SH-SY5Y (cell line): ENCODE measurements at regions not wholly inside any gene's neighbourhood (a gene's known extent, or its start where the extent isn't known, plus 50 kb on each side); places are given as distances from the start of the nearest gene placed in this dataset.

ENCODE experiments used
- GATA2 ChIP-seq: IDR thresholded peaks from 2 replicates; pipeline ENCODE4 v1.6.1; 2011; ENCODE audit warnings: mild to moderate bottlenecking, low read depth, low read length
- GATA3 ChIP-seq: IDR thresholded peaks from 2 replicates; pipeline ENCODE4 v1.6.1; 2011; ENCODE audit warnings: low read depth, mild to moderate bottlenecking, low read length, moderate library complexity

DNA sequence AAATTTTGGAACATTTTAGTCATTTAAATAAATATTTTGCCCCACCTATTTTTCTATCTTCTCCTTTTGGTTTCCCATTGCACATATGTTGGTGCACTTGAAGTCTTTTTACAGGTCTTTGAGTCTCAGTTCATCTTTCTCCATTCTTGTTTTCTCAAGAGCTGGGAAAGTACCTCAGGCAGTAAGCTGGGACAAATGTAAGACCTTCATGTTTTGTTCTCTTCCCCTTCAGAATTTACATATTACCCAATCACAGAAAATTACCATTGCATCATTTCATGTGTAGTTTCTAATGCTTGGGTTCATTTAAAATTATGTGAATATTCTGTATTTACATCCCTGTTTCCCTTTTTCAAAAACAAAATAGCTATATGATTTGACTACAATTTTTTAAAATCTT is 1150.0 kb upstream of the POT1 start:
- no peak for TF ChIP-seq GATA3
- TF ChIP-seq GATA2 = no peak

DNA sequence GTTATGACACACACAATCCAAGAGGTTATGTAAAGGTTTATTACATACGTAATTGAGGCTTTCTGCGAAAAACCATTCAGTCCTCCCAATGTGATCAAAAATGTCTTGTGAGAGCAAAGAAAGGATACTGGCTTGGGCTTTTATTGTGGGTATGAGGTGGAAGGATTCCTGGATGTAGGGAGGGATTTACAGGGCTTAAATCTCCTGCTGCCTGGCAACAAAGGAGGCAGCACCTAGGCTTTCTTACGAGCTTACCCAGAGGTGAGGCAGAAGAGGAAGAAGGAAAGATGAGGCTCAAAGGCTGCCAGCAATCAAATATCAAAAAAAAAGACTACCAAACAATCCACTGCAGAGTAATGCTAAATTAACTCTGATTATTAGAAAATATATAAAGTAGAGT is 1149.5 kb upstream of the POT1 start:
- TF ChIP-seq GATA3 = no peak
- no peak for TF ChIP-seq GATA2

DNA sequence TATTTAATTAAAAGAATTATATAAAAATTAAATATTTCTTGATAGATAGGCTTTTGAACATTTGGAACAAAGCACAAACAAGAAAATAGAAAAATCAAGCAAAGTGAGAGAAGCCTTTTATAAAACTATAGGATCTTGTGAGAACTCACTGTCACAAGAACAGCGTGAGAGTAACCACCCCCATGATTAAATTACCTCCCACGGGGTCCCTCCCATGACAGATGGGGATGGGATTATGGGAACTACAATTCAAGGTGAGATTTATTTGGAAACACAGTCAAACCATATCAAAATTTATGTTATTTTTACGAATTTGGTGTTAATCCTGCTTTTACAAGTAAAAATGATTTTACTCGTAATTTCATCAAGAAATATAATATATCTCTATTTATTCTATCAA is 1136.1 kb upstream of the POT1 start:
- no peak for TF ChIP-seq GATA3

DNA sequence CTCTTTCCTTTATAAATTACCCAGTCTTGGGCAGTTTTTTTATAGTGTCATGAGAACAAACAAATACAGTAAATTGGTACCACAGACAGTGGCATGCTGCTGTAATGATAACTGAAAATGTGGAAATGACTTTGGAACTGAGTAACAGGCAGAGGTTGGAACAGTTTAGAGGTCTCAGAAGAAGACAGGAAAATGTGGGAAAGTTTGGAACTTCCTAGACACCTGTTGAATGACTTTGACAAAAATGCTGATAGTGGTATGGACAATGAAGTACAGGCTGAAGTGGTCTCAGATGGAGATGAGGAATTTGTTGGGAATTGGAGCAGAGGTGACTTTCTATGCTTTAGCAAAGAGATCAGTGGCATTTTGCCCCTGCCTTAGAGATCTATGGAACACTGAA is 1128.4 kb upstream of the POT1 start:
- TF ChIP-seq GATA3 = no peak
- TF ChIP-seq GATA2 = no peak

DNA sequence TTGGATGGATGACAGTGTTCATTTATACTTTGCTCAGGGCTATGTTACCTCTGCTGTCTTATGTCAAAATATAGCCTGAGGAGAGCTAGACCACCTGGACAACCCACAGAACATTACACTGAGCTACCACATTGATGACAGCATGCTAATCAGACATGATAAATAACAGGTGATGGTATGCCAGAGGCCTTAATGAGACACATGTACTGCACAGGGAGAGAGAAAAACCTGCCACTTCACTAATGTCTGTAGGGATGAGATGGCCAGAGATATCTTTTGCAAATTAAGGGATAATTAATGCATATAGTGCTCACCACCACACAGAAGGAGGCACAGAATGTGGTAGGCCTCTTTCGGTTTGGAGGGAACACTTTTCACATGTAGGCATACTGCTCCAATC is 1122.6 kb upstream of the POT1 start:
- TF ChIP-seq GATA2 (peak; percentile 95), GATA3 (peak; percentile 95)

DNA sequence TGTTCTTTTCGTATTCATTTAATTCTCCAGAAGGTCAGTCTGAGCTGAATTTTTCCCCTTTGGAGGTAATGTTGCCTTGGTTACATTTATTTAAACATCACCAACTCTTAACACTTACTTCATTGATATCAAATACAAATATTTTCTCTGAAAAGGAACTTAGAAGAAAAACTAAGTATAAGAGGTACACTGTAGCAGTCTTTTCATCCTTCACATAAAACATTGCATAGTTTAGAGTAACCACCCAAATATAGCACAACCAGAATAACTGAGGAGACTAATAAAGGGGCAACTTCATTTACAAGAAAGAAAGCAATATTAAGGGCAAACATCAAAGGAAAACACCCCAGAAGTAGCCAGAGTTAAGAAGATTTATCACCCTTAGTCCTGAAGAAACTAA is 1115.0 kb upstream of the POT1 start:
- TF ChIP-seq GATA2 (no peak), GATA3 (no peak)

DNA sequence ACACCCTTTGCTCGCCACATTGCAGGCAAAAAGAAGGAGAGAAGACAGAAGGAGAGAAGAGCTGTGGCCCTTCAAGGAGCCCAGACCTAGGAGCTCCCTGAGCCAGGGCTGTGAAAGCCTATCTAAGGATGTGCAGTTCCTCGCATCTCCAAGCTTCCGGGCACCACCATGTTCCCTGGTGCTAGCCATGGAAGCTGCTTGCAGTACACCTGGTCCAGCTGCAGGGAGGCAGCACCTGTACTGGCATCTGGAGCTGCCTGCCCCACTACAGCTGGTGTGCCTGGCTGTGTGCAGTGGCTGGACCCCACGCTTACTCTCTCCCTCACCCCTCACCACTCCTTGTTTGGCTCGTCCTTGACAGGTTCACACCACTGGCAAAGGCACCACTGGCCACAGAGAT is 1111.8 kb upstream of the POT1 start:
- TF ChIP-seq GATA2 = no peak
- TF ChIP-seq GATA3 = no peak

DNA sequence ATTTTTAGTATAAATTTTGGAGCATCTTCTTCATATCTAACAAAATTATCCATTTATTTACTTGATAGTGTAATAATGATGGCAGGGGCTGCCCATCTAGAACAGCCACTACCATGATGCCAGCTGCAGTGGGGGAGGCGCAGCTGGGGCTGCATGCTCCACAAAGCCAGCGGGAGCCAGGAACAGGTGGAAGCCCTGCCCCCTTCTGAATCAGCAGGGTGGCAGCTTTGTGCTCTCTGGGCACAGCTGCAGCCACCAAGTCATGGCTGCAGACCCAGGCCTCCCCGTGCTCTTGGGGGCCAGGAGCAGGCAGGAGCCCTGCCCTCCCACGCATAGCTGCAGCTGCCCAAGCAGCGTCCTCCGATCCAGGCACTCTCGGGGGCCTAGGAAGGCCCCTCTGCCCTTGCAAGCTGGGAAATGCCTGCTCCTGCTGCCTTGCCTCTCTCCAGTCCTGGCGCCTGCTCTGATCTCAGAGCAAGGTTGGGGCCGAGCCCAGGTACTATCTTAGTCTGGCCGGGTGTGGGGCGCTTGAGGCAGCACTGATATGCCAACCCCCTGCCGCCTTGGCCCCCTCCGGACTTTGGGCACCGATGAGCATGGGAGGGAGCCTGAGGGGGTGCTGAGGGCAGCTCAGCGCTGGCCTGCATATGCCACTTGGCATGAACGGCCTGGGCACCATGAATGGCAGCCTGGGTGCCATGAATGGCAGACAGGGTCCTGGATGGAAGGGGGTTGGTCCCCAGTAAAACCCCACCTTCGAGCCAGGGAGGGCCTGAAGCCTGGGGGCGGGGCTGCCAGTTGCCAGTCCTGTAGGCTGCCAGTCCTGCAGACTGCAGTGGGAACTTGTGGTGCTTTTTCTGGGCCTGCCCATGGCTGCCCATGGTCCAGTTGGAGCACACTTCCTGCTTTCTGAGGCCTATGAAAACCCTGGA is 1110.8 kb upstream of the POT1 start:
- no peak for TF ChIP-seq GATA2
- no peak for TF ChIP-seq GATA3

DNA sequence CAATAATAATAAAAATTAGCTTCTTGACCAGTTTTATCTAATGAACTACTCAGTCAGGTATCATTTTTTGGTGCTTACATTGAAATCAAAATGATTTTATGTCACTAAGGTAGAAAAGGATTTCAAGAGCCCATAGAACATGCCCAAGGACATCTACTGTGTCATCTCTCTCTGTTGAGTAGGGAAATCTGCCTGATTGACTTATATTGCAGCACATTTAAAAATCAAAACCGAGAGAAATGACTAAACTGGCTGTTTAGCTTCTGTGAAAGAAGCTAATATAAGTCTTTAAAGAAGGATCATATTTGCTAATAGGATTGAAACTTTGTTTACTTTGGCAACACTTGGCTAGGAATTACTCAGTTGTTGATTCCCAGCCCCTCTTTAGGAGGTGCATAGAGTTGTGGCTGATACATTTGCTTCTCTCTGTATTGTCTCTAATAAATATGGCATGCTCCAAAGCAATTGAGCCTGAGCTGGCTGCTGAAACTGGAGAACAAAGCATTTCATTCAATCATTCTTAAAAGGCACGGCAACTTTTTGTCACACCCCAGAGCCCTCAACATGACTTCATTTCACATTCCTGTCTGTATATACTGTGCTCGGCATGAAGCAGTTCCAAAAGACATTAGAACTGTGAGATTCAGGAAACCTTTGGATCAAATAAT is 1096.9 kb upstream of the POT1 start:
- TF ChIP-seq GATA3 (no peak), GATA2 (no peak)

DNA sequence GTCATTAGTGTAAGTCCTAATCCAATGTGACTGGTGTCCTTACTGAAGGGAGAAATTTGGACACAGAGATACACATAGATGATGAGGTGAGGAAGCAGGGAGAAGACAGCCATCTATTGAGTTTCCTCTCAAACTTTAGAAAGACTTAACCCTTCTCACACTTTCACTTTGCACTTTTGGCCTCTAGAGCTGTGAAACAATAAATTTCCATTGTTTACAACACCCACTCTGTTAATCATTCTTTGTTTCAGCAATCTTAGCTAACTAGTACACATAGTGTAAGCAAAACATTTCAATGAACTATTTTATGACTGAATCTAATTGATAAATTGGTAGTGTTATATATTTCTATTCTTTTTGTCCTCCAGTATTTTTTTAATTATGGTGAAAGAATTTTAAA is 1092.8 kb upstream of the POT1 start:
- no peak for TF ChIP-seq GATA3
- no peak for TF ChIP-seq GATA2

DNA sequence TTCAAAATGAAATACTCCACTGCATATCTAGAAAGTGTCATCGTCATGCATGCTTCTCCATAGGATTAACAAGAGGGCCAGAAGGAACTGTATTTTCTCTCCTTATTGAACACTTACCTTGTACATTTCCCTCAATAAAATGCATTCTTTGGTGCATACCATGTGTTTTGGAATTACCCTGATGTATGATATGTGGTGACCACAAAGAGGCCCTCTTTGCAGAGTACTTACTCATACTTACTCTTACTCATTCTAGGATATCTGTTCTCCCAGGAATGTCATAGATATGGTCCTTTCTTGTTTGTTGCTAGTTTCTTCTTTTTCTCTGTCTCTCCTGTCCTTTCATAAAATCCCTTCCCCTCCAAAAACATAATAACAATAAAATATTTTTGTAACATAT is 1087.1 kb upstream of the POT1 start:
- no peak for TF ChIP-seq GATA2
- TF ChIP-seq GATA3 = no peak

DNA sequence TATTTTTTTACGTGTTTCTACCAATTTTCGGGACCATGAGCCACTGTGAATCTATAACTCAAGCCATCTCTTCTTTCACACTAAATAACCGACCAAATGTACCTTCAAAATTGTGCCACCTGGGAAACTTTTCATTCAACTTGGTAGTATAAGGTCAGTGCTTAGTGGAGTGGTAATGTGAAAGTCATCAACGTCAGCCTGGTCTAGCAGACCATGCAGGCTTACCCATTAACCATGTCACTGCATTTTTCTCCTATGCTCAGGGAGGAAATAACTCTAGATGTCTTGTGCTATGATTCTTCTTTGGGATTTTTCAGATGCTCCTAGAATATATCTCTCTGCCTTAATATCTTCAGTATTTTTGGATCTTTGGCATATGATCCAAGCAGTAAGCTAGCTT is 1075.4 kb upstream of the POT1 start:
- no peak for TF ChIP-seq GATA2
- no peak for TF ChIP-seq GATA3

DNA sequence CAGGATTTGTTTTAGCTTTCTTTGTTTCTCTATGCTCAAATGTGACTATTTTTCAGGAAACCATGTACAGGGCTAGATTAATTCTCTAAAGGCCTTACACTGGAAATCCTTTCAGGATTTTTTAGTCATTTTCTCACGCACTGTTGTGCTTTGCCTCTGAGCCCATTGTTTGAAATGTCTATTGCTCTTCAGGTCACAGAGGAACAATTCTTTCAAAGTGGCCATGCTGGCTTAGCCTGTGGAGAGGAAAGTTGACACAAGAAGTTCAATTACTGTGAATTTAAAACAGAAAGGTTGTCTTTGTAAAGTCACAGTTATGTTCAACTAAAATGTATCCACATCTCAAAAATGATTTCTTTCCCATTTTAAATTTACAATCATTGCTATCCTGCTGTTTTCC is 1071.7 kb upstream of the POT1 start:
- TF ChIP-seq GATA3 (no peak), GATA2 (no peak)

DNA sequence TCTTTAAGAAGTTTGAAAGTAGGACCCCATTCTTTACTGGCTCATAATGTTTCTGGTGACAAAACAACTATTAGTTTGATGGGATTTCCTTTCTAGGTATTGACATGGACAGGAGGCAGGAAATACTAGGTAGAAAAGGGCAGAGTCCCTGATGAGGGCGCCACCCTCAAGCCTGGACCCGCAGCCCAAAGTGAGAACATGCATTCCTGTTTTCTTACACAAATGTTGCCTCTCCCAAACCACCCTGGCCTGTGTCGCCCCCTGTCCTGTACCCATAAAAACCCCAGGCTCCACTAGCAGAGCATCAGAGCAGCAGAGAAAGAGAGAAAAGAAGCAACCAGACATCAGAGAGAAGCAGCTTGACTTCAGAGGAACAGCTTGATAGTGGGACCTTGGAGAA is 1055.2 kb upstream of the POT1 start:
- TF ChIP-seq GATA2 = no peak
- no peak for TF ChIP-seq GATA3

DNA sequence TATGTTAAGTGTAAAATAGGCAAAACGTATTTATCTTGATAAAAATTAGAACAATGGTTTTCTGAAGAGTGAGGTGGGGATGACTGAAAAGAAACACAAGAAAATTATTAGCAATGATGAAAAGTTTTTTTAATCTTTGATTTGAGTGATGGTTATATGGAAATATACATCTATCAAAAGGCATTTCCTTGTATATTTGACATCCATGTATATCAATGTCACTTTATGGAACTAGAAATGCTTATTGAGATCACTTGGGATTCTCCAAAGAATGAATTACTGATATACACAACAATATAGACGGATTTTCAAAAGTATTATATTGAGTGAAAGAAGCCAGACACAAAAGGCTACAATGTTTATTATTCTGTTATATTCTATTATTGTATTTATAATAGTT is 1042.0 kb upstream of the POT1 start:
- TF ChIP-seq GATA2 = no peak
- TF ChIP-seq GATA3 = no peak
